T-cell (primary cell): ENCODE measurements at regions not wholly inside any gene's neighbourhood (a gene's known extent, or its start where the extent isn't known, plus 50 kb on each side); places are given as distances from the start of the nearest gene placed in this dataset.

Experiments used
- ATAC-seq, 4 experiments: fragments of 200-7000 bp in 3 of 4; fragments of 150-1000 bp in 1 of 4; cut with Tn5 transposase; replicated peaks in 1 of 4; 1 replicate in 3 of 4; 2 replicates in 1 of 4; pipeline ENCODE4 v1.10.0; 2021; ENCODE audit warnings: moderate library complexity in 3 of 4, mild to moderate bottlenecking in 2 of 4, moderate number of reproducible peaks in 1 of 4
- CTCF ChIA-PET, 2 donors: fragments of 300-600 bp; sonication (Branson Sonifier 250); formaldehyde crosslinking; loops; one replicate each; lab custom pipeline; 2022; ENCODE audit warnings: antibody characterized with exemption in 2 of 2; lab: Charles Lee
- POLR2A ChIA-PET, 2 donors: fragments of 300-600 bp; sonication (Branson Sonifier 250); formaldehyde crosslinking; loops; one replicate each; lab custom pipeline; 2022; ENCODE audit warnings: antibody characterized with exemption in 2 of 2; lab: Charles Lee
- DNase-seq, 35 experiments: peaks; one replicate each; pipeline versions ENCODE4 v3.0.0 to v3.0.0-alpha.2; 2013 to 2023
- H3K27ac ChIP-seq: one replicate; pipeline ENCODE4 v1.5.1; 2013; ENCODE audit warnings: low read length
- H3K27me3 ChIP-seq, 2 experiments: replicated peaks in 1 of 2; 1 replicate in 1 of 2; 2 replicates in 1 of 2; pipeline versions ENCODE4 v1.6.1 to v1.7.0; 2013; ENCODE audit warnings: low read length in 1 of 2, mixed read lengths in 1 of 2; ENCODE audit not compliant: control insufficient read depth in 2 of 2, insufficient read depth in 2 of 2; ENCODE audit errors: extremely low read depth in 1 of 2
- H3K36me3 ChIP-seq, 2 donors: 1 replicate in 1 of 2; 2 replicates in 1 of 2; pipeline versions ENCODE4 v1.6.1 to v1.7.0; 2013; ENCODE audit warnings: low read length in 1 of 2; ENCODE audit not compliant: control insufficient read depth in 2 of 2, insufficient read depth in 1 of 2; ENCODE audit errors: extremely low read depth in 1 of 2
- H3K4me1 ChIP-seq, 2 experiments: 1 replicate in 1 of 2; 2 replicates in 1 of 2; pipeline versions ENCODE4 v1.6.1 to v1.7.0; 2013; ENCODE audit warnings: low read length in 2 of 2, mixed read lengths in 1 of 2; ENCODE audit not compliant: insufficient read depth in 2 of 2, control insufficient read depth in 1 of 2; ENCODE audit errors: extremely low read depth in 1 of 2
- H3K4me3 ChIP-seq, 2 donors: 1 replicate in 1 of 2; 2 replicates in 1 of 2; pipeline versions ENCODE4 v1.5.1 to v1.7.0; 2013; ENCODE audit warnings: mild to moderate bottlenecking in 2 of 2, low read length in 1 of 2, moderate library complexity in 1 of 2; ENCODE audit not compliant: control insufficient read depth in 1 of 2; ENCODE audit errors: extremely low read depth in 1 of 2
- H3K9me3 ChIP-seq: 2 replicates; pipeline ENCODE4 v1.7.0; 2013
- H3K27ac Mint-ChIP-seq, 2 donors: one replicate each; pipeline ENCODE4 v1.8.0; 2020 to 2021; ENCODE audit warnings: mild to moderate bottlenecking in 2 of 2, mixed read lengths in 2 of 2
- H3K27me3 Mint-ChIP-seq, 2 donors: one replicate each; pipeline ENCODE4 v1.8.0; 2021 to 2022; ENCODE audit warnings: mixed read lengths in 2 of 2
- H3K36me3 Mint-ChIP-seq: one replicate; pipeline ENCODE4 v1.8.0; 2021; ENCODE audit warnings: mixed read lengths
- H3K4me1 Mint-ChIP-seq, 3 donors: one replicate each; pipeline ENCODE4 v1.8.0; 2020 to 2022; ENCODE audit warnings: mixed read lengths in 3 of 3, mild to moderate bottlenecking in 1 of 3
- H3K4me3 Mint-ChIP-seq, 3 donors: one replicate each; pipeline ENCODE4 v1.8.0; 2020 to 2022; ENCODE audit warnings: mild to moderate bottlenecking in 3 of 3, mixed read lengths in 3 of 3, moderate library complexity in 3 of 3
- H3K9me3 Mint-ChIP-seq, 3 donors: one replicate each; pipeline ENCODE4 v1.8.0; 2020 to 2022; ENCODE audit warnings: mixed read lengths in 3 of 3
- WGBS: methylation state at CpG from one replicate; pipeline ENCODE4 v1.1.5; 2013; ENCODE audit warnings: missing lambda C conversion rate; ENCODE audit not compliant: insufficient coverage; 5-methylcytosine and 5-hydroxymethylcytosine counted together

- peaks cover 0 to 7% (median 2%) of the 10 kb centered on the region in 3 donors for H3K9me3 Mint-ChIP-seq
- no peaks in the 10 kb centered on the region for H3K27me3 ChIP-seq
- no peaks in the 10 kb centered on the region for H3K4me1 Mint-ChIP-seq
- 80% methylated on average over 1 of the region's 2 CpGs for WGBS
- H3K4me1 ChIP-seq, result no peaks in the 10 kb centered on the region
- no peaks in the 10 kb centered on the region for H3K27me3 Mint-ChIP-seq
- H3K36me3 ChIP-seq, result no peaks in the 10 kb centered on the region
- no peak overlapping the region for H3K4me3 Mint-ChIP-seq
- no peak overlapping the region for H3K4me3 ChIP-seq
- no peak overlapping the region for H3K27ac Mint-ChIP-seq
- CTCF ChIA-PET, result no interaction called here
- no peak overlapping the region for H3K27ac ChIP-seq
- no peak for ATAC-seq
- no peaks in the 10 kb centered on the region for H3K9me3 ChIP-seq
- POLR2A ChIA-PET, result no interaction called here
- no peaks in the 10 kb centered on the region for H3K36me3 Mint-ChIP-seq
- DNase-seq, result no peak
These were observed 460.4 kb upstream of the HS3ST1 start for GRCh38 chr4:11889099-11889498.

- H3K36me3 ChIP-seq, result no peaks in the 10 kb centered on the region
- H3K27ac ChIP-seq, result no peak overlapping the region
- Mint-ChIP-seq H3K27me3 (no peaks in the 10 kb centered on the region), H3K4me1 (no peaks in the 10 kb centered on the region), H3K9me3 (peaks cover under 1 to 6% (median 2%) of the 10 kb centered on the region in 3 donors), H3K27ac (no peak overlapping the region), H3K36me3 (no peaks in the 10 kb centered on the region), H3K4me3 (no peak overlapping the region)
- ChIA-PET CTCF (no interaction called here), POLR2A (no interaction called here)
- DNase-seq (no peak), ATAC-seq (no peak)
- H3K4me3 ChIP-seq, result no peak overlapping the region
- no peaks in the 10 kb centered on the region for H3K27me3 ChIP-seq
- H3K9me3 ChIP-seq, result no peaks in the 10 kb centered on the region
- no peaks in the 10 kb centered on the region for H3K4me1 ChIP-seq
These were observed 453.3 kb upstream of the HS3ST1 start for GRCh38 chr4:11881947-11882346.

GRCh38 chr4:11881364-11881763 lies 452.7 kb upstream of the HS3ST1 start:
- peaks cover 7 to 12% (median 7%) of the 10 kb centered on the region in 3 donors for H3K9me3 Mint-ChIP-seq
- CTCF ChIA-PET, result no interaction called here
- no peaks in the 10 kb centered on the region for H3K36me3 Mint-ChIP-seq
- Histone ChIP-seq H3K27me3 (no peaks in the 10 kb centered on the region), H3K4me1 (no peaks in the 10 kb centered on the region), H3K27ac (no peak overlapping the region), H3K36me3 (no peaks in the 10 kb centered on the region), H3K9me3 (no peaks in the 10 kb centered on the region), H3K4me3 (no peak overlapping the region)
- ATAC-seq (no peak), DNase-seq (no peak)
- H3K4me1 Mint-ChIP-seq, result no peaks in the 10 kb centered on the region
- H3K27me3 Mint-ChIP-seq, result no peaks in the 10 kb centered on the region
- POLR2A ChIA-PET, result no interaction called here
- H3K27ac Mint-ChIP-seq, result no peak overlapping the region
- H3K4me3 Mint-ChIP-seq, result no peak overlapping the region

GRCh38 chr4:11878241-11878640 lies 449.5 kb upstream of the HS3ST1 start:
- DNase-seq (no peak), ATAC-seq (no peak)
- H3K4me3 Mint-ChIP-seq, result no peak overlapping the region
- no peak overlapping the region for H3K27ac Mint-ChIP-seq
- H3K9me3 Mint-ChIP-seq, result peaks cover 8 to 20% (median 13%) of the 10 kb centered on the region in 3 donors
- Histone ChIP-seq H3K4me1 (no peaks in the 10 kb centered on the region), H3K27ac (no peak overlapping the region), H3K36me3 (no peaks in the 10 kb centered on the region), H3K4me3 (no peak overlapping the region), H3K9me3 (no peaks in the 10 kb centered on the region), H3K27me3 (peaks cover 0 to 2% of the 10 kb centered on the region in 2 experiments)
- H3K27me3 Mint-ChIP-seq, result no peaks in the 10 kb centered on the region
- WGBS, result no CpG with 5 or more reads among the region's 3 CpGs
- ChIA-PET POLR2A (no interaction called here), CTCF (no interaction called here)
- H3K36me3 Mint-ChIP-seq, result no peaks in the 10 kb centered on the region
- no peaks in the 10 kb centered on the region for H3K4me1 Mint-ChIP-seq

GRCh38 chr4:11876104-11876503 lies 447.4 kb upstream of the HS3ST1 start:
- H3K9me3 ChIP-seq, result no peaks in the 10 kb centered on the region
- Mint-ChIP-seq H3K27me3 (no peaks in the 10 kb centered on the region), H3K27ac (no peak overlapping the region), H3K9me3 (peaks cover 8 to 20% (median 13%) of the 10 kb centered on the region in 3 donors), H3K4me1 (no peaks in the 10 kb centered on the region), H3K36me3 (no peaks in the 10 kb centered on the region), H3K4me3 (no peak overlapping the region)
- peaks cover 0 to 2% of the 10 kb centered on the region in 2 experiments for H3K27me3 ChIP-seq
- ChIA-PET CTCF (no interaction called here), POLR2A (no interaction called here)
- no peaks in the 10 kb centered on the region for H3K4me1 ChIP-seq
- no peaks in the 10 kb centered on the region for H3K36me3 ChIP-seq
- no peak overlapping the region for H3K27ac ChIP-seq
- ATAC-seq (no peak), DNase-seq (no peak)
- no peak overlapping the region for H3K4me3 ChIP-seq

- Mint-ChIP-seq H3K36me3 (no peaks in the 10 kb centered on the region), H3K27ac (no peak overlapping the region), H3K27me3 (no peaks in the 10 kb centered on the region), H3K9me3 (peaks cover 0 to 7% (median 2%) of the 10 kb centered on the region in 3 donors), H3K4me3 (no peak overlapping the region), H3K4me1 (no peaks in the 10 kb centered on the region)
- ChIA-PET CTCF (no interaction called here), POLR2A (no interaction called here)
- no peak overlapping the region for H3K27ac ChIP-seq
- H3K4me3 ChIP-seq, result no peak overlapping the region
- H3K9me3 ChIP-seq, result no peaks in the 10 kb centered on the region
- H3K4me1 ChIP-seq, result no peaks in the 10 kb centered on the region
- DNase-seq (no peak), ATAC-seq (no peak)
- H3K27me3 ChIP-seq, result no peaks in the 10 kb centered on the region
- WGBS, result 92% methylated on average over 3 of the region's 6 CpGs
- no peaks in the 10 kb centered on the region for H3K36me3 ChIP-seq
These were observed 440.6 kb upstream of the HS3ST1 start for GRCh38 chr4:11869191-11869870.

GRCh38 chr4:11866391-11866790 lies 437.7 kb upstream of the HS3ST1 start:
- POLR2A ChIA-PET, result no interaction called here
- Mint-ChIP-seq H3K4me3 (no peak overlapping the region), H3K4me1 (no peaks in the 10 kb centered on the region), H3K27me3 (peaks cover 0 to 2% of the 10 kb centered on the region in 2 donors), H3K9me3 (peaks cover 0 to 7% (median 2%) of the 10 kb centered on the region in 3 donors), H3K36me3 (no peaks in the 10 kb centered on the region), H3K27ac (no peak overlapping the region)
- Histone ChIP-seq H3K4me3 (no peak overlapping the region), H3K27ac (no peak overlapping the region), H3K4me1 (no peaks in the 10 kb centered on the region), H3K9me3 (no peaks in the 10 kb centered on the region), H3K27me3 (no peaks in the 10 kb centered on the region), H3K36me3 (no peaks in the 10 kb centered on the region)
- CTCF ChIA-PET, result no interaction called here
- ATAC-seq (no peak), DNase-seq (no peak)
- WGBS, result 17% methylated on average over 1 of the region's 1 CpG
